ENCODE measurements at regions not wholly inside any gene's neighbourhood (a gene's known extent, or its start where the extent isn't known, plus 50 kb on each side); places are given as distances from the start of the nearest gene placed in this dataset.

- DNase-seq: no peak
- ATAC-seq (ENCODE audit: low FRiP score): peak; percentile 22
- Histone ChIP-seq H3K4me3 (ENCODE audit: low read length in 2 of 2) (no peak overlapping the region), H3K4me1 (ENCODE audit: control insufficient read depth in 1 of 2, insufficient read depth in 2 of 2, low read length in 2 of 2) (no peaks in the 10 kb centered on the region), H3K27ac (ENCODE audit: low read depth in 1 of 2, low read length in 2 of 2) (no peak overlapping the region), H3K27me3 (ENCODE audit: control insufficient read depth in 1 of 2, insufficient read depth in 2 of 2, low read length in 1 of 2) (no peaks in the 10 kb centered on the region), H3K36me3 (ENCODE audit: control insufficient read depth in 1 of 2, insufficient read depth in 2 of 2, low read length in 1 of 2) (no peaks in the 10 kb centered on the region), H3K9me3 (ENCODE audit: control insufficient read depth, low read length) (no peaks in the 10 kb centered on the region)
- WGBS, 2 donors: 81 to 84% methylated on average over 5 of the region's 5 CpGs
- intact Hi-C loops (cut with DNase I): no loop called here
Measured at GRCh38 chr5:159640446-159640845, 275.8 kb upstream of the ADRA1B start.

- ATAC-seq (ENCODE audit: low FRiP score): no peak
- no peaks in the 10 kb centered on the region for H3K9me3 ChIP-seq (ENCODE audit: control insufficient read depth, low read length)
- H3K4me3 ChIP-seq (ENCODE audit: low read length in 2 of 2): no peak overlapping the region
- intact Hi-C loops (cut with DNase I): no loop called here
- H3K27me3 ChIP-seq (ENCODE audit: control insufficient read depth in 1 of 2, insufficient read depth in 2 of 2, low read length in 1 of 2): no peaks in the 10 kb centered on the region
- H3K4me1 ChIP-seq (ENCODE audit: control insufficient read depth in 1 of 2, insufficient read depth in 2 of 2, low read length in 2 of 2): no peaks in the 10 kb centered on the region
- no peaks in the 10 kb centered on the region for H3K36me3 ChIP-seq (ENCODE audit: control insufficient read depth in 1 of 2, insufficient read depth in 2 of 2, low read length in 1 of 2)
- no peak for DNase-seq
- no peak overlapping the region for H3K27ac ChIP-seq (ENCODE audit: low read depth in 1 of 2, low read length in 2 of 2)
- 86 to 95% methylated on average over 5 of the region's 5 CpGs for WGBS, 2 donors
Measured at GRCh38 chr5:159640921-159641320, 275.4 kb upstream of the ADRA1B start.

DNA sequence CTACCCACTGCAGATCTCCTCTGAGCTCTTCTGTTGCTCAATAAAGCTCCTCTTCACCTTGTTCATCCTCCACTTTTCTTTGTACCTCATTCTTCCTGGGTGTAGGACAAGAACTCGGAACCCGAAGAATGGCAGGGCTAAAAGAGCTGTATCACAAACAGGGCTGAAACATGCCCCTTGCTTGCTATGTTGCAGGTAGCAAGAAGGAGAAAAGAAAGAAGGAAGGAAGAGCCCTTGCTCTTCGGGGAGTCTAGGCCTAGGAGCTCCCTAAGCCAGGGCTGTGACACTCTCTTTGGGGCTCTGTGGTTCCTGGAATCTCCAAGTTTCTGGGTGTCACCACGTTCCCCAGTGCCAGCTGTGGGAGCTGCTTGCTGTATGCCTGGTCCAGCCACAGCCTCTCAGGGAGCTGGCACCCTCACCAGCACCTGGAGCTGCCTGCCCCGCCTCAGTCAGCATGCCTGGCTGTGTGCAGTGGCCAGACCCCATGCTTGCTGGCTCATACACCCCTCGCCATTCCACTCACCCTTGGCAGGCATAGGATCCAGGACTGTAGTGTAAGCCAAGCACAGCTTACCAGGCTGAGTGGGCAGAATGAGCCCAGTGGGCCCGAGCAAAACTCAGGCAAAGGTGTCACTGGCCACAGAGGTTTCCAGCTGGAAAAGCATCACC, 274.8 kb upstream of the ADRA1B start:
- ATAC-seq (ENCODE audit: low FRiP score) (peak; percentile 11), DNase-seq (no peak)
- intact Hi-C loops (cut with DNase I): no loop called here
- H3K4me1 ChIP-seq (ENCODE audit: control insufficient read depth in 1 of 2, insufficient read depth in 2 of 2, low read length in 2 of 2): no peaks in the 10 kb centered on the region
- no peak overlapping the region for H3K27ac ChIP-seq (ENCODE audit: low read depth in 1 of 2, low read length in 2 of 2)
- H3K9me3 ChIP-seq (ENCODE audit: control insufficient read depth, low read length): no peaks in the 10 kb centered on the region
- H3K27me3 ChIP-seq (ENCODE audit: control insufficient read depth in 1 of 2, insufficient read depth in 2 of 2, low read length in 1 of 2): no peaks in the 10 kb centered on the region
- 70 to 72% methylated on average over 7 of the region's 7 CpGs for WGBS, 2 donors
- H3K4me3 ChIP-seq (ENCODE audit: low read length in 2 of 2): no peak overlapping the region
- H3K36me3 ChIP-seq (ENCODE audit: control insufficient read depth in 1 of 2, insufficient read depth in 2 of 2, low read length in 1 of 2): no peaks in the 10 kb centered on the region

- DNase-seq: no peak
- Histone ChIP-seq H3K27ac (ENCODE audit: low read depth in 1 of 2, low read length in 2 of 2) (no peak overlapping the region), H3K4me1 (ENCODE audit: control insufficient read depth in 1 of 2, insufficient read depth in 2 of 2, low read length in 2 of 2) (no peaks in the 10 kb centered on the region), H3K4me3 (ENCODE audit: low read length in 2 of 2) (no peak overlapping the region), H3K9me3 (ENCODE audit: control insufficient read depth, low read length) (no peaks in the 10 kb centered on the region), H3K36me3 (ENCODE audit: control insufficient read depth in 1 of 2, insufficient read depth in 2 of 2, low read length in 1 of 2) (no peaks in the 10 kb centered on the region), H3K27me3 (ENCODE audit: control insufficient read depth in 1 of 2, insufficient read depth in 2 of 2, low read length in 1 of 2) (no peaks in the 10 kb centered on the region)
- intact Hi-C loops (cut with DNase I): no loop called here
- 91 to 95% methylated on average over 2 of the region's 2 CpGs for WGBS, 2 donors
- no peak for ATAC-seq (ENCODE audit: low FRiP score)
Measured at GRCh38 chr5:159642379-159642778, 273.9 kb upstream of the ADRA1B start.

DNA sequence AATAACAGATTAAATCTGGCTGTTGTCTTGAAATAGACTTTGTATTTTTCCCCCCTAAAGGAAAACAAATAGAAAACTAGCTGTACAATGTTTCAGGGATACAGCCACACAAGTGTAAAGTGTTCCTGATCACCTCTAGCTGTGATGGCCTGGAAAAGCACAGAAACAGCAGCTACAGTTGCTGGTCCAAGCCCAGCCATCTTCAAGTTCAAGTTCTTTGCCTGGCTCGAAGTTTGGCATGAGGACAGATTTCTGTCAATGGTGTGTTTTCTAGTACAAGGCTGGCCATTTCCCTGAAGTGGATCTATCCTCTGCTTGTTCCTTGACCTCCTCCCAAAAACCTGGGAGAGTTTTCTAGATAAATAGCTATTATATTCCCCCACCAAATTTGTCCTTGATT, 272.2 kb upstream of the ADRA1B start:
- intact Hi-C loops (cut with DNase I): no loop called here
- DNase-seq: no peak
- Histone ChIP-seq H3K9me3 (ENCODE audit: control insufficient read depth, low read length) (no peaks in the 10 kb centered on the region), H3K4me3 (ENCODE audit: low read length in 2 of 2) (no peak overlapping the region), H3K27me3 (ENCODE audit: control insufficient read depth in 1 of 2, insufficient read depth in 2 of 2, low read length in 1 of 2) (no peaks in the 10 kb centered on the region), H3K36me3 (ENCODE audit: control insufficient read depth in 1 of 2, insufficient read depth in 2 of 2, low read length in 1 of 2) (no peaks in the 10 kb centered on the region), H3K27ac (ENCODE audit: low read depth in 1 of 2, low read length in 2 of 2) (no peak overlapping the region), H3K4me1 (ENCODE audit: control insufficient read depth in 1 of 2, insufficient read depth in 2 of 2, low read length in 2 of 2) (no peaks in the 10 kb centered on the region)
- ATAC-seq (ENCODE audit: low FRiP score): no peak
- WGBS, 2 donors: 9 to 12% methylated on average over 1 of the region's 1 CpG

DNA sequence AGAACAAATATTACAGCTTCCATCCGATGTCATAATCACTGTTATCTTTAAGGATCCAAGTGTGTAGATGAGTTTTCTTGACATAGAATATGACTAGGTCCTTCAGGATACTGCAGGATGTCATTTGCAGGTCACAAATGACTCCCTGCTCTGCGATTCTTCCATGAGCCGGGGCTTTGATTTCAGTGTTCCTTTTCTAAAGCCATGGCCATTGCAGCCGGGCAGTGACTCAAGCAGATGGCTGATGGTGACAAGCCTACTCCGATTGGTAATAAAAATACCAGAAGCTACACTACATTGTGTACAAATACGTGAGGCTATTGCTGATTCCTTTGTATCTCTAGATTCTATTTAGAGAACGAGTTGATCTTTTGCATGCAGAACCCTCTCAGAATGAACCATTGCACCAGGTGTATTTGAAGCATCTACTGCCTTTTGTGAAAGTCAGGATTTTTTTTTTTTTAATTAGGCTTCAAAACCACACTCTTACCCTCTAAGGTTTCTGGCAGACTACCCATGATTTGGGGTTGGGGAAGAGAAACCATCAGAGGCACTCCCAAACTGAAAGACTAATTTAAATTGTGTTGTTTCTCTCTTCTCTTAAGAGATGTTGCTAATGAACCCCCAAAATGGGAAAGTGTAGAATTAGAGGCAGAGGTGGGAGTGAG, 271.0 kb upstream of the ADRA1B start:
- Histone ChIP-seq H3K27me3 (ENCODE audit: control insufficient read depth in 1 of 2, insufficient read depth in 2 of 2, low read length in 1 of 2) (no peaks in the 10 kb centered on the region), H3K36me3 (ENCODE audit: control insufficient read depth in 1 of 2, insufficient read depth in 2 of 2, low read length in 1 of 2) (no peaks in the 10 kb centered on the region), H3K4me1 (ENCODE audit: control insufficient read depth in 1 of 2, insufficient read depth in 2 of 2, low read length in 2 of 2) (no peaks in the 10 kb centered on the region), H3K27ac (ENCODE audit: low read depth in 1 of 2, low read length in 2 of 2) (no peak overlapping the region), H3K4me3 (ENCODE audit: low read length in 2 of 2) (no peak overlapping the region), H3K9me3 (ENCODE audit: control insufficient read depth, low read length) (no peaks in the 10 kb centered on the region)
- 85 to 86% methylated on average over 7 of the region's 7 CpGs for WGBS, 2 donors
- intact Hi-C loops (cut with DNase I): no loop called here
- no peak for DNase-seq
- no peak for ATAC-seq (ENCODE audit: low FRiP score)

GRCh38 chr5:159650803-159651202, 265.5 kb upstream of the ADRA1B start:
- no peaks in the 10 kb centered on the region for H3K36me3 ChIP-seq (ENCODE audit: control insufficient read depth in 1 of 2, insufficient read depth in 2 of 2, low read length in 1 of 2)
- no peaks in the 10 kb centered on the region for H3K27me3 ChIP-seq (ENCODE audit: control insufficient read depth in 1 of 2, insufficient read depth in 2 of 2, low read length in 1 of 2)
- H3K4me1 ChIP-seq (ENCODE audit: control insufficient read depth in 1 of 2, insufficient read depth in 2 of 2, low read length in 2 of 2): no peaks in the 10 kb centered on the region
- DNase-seq (no peak), ATAC-seq (ENCODE audit: low FRiP score) (no peak)
- H3K27ac ChIP-seq (ENCODE audit: low read depth in 1 of 2, low read length in 2 of 2): no peak overlapping the region
- no peak overlapping the region for H3K4me3 ChIP-seq (ENCODE audit: low read length in 2 of 2)
- intact Hi-C loops (cut with DNase I): loop anchor here in 1 of 2 donors (2.0 kb wide), 1 partner anchor 14 kb away; no protein-coding TSS in a partner anchor
- 84 to 87% methylated on average over 2 of the region's 2 CpGs for WGBS, 2 donors
- H3K9me3 ChIP-seq (ENCODE audit: control insufficient read depth, low read length): no peaks in the 10 kb centered on the region

DNA sequence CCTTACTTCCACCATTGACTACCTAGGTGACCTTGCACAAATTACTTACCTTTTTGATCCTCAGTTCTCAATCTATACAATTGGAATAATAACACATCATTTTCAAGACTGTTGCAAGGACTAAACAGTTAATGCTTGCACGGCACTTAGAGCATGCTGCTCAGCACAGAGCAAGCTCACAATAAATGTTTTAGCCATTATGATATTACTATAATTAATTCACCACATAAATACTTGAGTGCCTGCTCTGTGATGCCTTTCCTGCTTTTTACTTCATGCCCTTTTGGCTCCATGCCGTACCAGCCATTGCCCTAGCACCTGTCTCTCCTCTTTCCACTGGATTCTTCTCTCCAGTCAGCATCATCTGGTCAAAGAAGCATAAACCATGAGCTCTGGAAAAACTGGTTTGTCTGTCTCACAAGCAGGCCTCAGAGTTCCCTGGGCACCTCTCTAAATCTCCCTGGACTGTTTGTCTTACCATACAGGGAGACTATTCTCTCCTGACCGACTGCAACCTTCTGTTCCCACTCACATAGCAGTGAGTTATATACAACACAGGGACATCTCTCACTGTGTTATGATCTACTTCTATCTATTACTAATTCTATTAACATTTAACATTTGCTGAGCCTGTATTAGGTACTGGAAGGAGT, 260.4 kb upstream of the ADRA1B start:
- H3K27ac ChIP-seq (ENCODE audit: low read depth in 1 of 2, low read length in 2 of 2): no peak overlapping the region
- H3K27me3 ChIP-seq (ENCODE audit: control insufficient read depth in 1 of 2, insufficient read depth in 2 of 2, low read length in 1 of 2): no peaks in the 10 kb centered on the region
- H3K36me3 ChIP-seq (ENCODE audit: control insufficient read depth in 1 of 2, insufficient read depth in 2 of 2, low read length in 1 of 2): no peaks in the 10 kb centered on the region
- H3K9me3 ChIP-seq (ENCODE audit: control insufficient read depth, low read length): no peaks in the 10 kb centered on the region
- no peak overlapping the region for H3K4me3 ChIP-seq (ENCODE audit: low read length in 2 of 2)
- no peaks in the 10 kb centered on the region for H3K4me1 ChIP-seq (ENCODE audit: control insufficient read depth in 1 of 2, insufficient read depth in 2 of 2, low read length in 2 of 2)
- ATAC-seq (ENCODE audit: low FRiP score) (no peak), DNase-seq (no peak)
- intact Hi-C loops (cut with DNase I): no loop called here
- 61 to 70% methylated on average over 3 of the region's 3 CpGs for WGBS, 2 donors

DNA sequence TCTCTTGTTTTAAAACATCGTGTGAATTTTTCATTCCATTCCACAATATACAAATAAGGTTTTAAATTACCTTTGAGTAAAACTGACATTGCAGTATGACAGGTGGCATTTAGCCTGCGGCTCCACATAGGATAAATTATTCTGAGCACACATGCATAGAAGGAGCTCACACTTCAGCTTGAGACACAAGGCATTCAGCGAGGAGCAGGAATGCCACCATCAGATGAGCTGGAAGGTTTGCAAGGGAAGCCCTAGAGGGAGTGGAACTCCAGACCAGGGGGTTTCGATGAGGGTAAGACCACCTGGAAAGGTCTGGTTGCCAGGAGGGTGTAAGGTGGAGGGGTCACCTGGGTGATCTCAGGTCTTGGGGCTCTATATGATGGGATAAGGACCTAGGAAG, 259.0 kb upstream of the ADRA1B start:
- H3K27me3 ChIP-seq (ENCODE audit: control insufficient read depth in 1 of 2, insufficient read depth in 2 of 2, low read length in 1 of 2): no peaks in the 10 kb centered on the region
- no peak for DNase-seq
- intact Hi-C loops (cut with DNase I): no loop called here
- WGBS, 2 donors: 62 to 81% methylated on average over 4 of the region's 4 CpGs
- no peaks in the 10 kb centered on the region for H3K36me3 ChIP-seq (ENCODE audit: control insufficient read depth in 1 of 2, insufficient read depth in 2 of 2, low read length in 1 of 2)
- no peaks in the 10 kb centered on the region for H3K9me3 ChIP-seq (ENCODE audit: control insufficient read depth, low read length)
- H3K4me3 ChIP-seq (ENCODE audit: low read length in 2 of 2): no peak overlapping the region
- H3K27ac ChIP-seq (ENCODE audit: low read depth in 1 of 2, low read length in 2 of 2): no peak overlapping the region
- no peak for ATAC-seq (ENCODE audit: low FRiP score)
- H3K4me1 ChIP-seq (ENCODE audit: control insufficient read depth in 1 of 2, insufficient read depth in 2 of 2, low read length in 2 of 2): no peaks in the 10 kb centered on the region

Data from aorta (tissue), 5 donors.